HG03060 (cell line): ENCODE measurements at regions not wholly inside any gene's neighbourhood (a gene's known extent, or its start where the extent isn't known, plus 50 kb on each side); places are given as distances from the start of the nearest gene placed in this dataset.

Source experiments
- ATAC-seq: cut with Tn5 transposase; IDR thresholded peaks from one replicate; pipeline ENCODE4 v1.9.1; 2021; ENCODE audit warnings: low read depth, moderate number of reproducible peaks; ENCODE audit not compliant: unreplicated experiment

- no peak for ATAC-seq
Measured at GRCh38 chr18:54766634-54767033, 61.6 kb upstream of the RAB27B start.

- no peak for ATAC-seq
Measured at GRCh38 chr18:54767098-54767497, 61.2 kb upstream of the RAB27B start.

DNA sequence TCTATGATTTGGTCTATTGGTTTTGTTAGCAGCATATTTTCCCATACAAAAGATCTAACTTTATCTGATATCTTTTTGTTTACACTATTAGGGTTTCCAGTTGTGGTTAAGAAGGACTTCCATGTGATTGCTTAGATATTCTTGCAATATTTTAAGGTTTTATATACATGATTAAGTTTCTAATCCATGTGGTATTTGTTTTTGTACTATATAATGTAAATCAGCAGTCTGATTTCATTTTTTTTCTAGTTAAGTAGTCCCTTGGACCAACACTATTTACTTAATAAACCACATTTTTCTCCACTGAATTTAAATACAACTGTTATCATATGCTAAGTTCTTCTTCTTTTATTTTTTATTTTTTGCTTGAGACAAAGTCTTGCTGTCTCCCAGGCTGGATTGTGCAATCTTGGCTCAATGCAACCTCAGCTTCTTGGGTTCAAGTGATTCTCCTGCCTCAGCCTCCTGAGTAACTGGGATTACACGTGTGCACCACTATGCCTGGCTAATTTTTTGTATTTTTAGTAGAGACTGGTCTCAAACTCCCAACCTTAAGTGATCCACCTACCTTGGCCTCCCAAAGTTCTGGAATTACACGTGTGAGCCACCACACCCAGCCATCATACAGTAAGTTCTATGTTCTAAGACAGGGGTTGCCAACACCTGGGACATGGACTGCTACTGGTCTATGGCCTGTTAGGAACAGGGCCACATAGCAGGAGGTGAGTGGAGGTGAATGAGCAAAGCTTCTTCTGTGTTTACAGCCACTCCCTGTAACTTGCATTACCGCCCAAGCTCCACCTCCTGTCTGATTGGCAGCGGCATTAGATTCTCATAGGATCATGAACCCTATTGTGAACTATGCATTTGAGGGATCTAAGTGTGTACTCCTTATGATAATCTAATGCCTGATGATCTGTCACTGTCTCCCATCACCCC is 58.5 kb upstream of the RAB27B start:
- ATAC-seq = no peak

DNA sequence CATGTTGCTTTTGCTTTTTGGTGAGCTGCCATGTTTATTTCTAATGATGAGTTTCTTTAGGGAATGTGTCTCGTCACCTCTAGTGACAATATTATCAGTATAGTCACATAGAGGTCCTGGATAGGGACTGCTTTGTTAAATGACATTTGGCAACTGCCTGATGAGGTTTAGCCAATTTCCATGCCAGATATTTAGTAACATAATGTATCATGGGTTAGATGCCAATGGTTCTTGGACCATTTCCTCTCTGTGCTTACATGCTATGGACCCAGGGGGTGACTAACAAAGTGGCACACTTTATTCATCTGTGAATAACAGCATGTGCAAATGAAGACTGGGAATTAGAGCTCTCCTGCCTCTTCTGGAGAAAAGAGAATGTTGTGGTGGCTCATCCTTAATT is 56.2 kb upstream of the RAB27B start:
- no peak for ATAC-seq

DNA sequence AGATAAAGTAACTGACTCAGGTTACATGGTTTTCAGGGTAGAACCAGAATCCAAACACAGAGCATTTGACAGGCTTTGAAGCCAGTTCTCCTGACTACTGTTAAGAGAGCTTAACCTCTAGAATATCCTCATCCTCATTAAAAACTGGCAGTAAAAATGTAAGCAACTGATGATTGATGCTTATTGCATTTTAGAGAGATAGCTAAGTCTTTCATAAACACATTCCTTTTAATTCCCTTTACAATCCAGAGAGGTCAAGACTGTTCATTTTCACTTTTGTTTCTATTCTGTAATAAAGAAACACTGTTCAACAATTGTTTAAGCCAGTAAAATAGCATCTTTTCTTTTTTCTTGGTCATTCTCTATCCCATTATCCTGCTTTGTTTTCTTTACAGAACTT is 53.9 kb upstream of the RAB27B start:
- no peak for ATAC-seq

DNA sequence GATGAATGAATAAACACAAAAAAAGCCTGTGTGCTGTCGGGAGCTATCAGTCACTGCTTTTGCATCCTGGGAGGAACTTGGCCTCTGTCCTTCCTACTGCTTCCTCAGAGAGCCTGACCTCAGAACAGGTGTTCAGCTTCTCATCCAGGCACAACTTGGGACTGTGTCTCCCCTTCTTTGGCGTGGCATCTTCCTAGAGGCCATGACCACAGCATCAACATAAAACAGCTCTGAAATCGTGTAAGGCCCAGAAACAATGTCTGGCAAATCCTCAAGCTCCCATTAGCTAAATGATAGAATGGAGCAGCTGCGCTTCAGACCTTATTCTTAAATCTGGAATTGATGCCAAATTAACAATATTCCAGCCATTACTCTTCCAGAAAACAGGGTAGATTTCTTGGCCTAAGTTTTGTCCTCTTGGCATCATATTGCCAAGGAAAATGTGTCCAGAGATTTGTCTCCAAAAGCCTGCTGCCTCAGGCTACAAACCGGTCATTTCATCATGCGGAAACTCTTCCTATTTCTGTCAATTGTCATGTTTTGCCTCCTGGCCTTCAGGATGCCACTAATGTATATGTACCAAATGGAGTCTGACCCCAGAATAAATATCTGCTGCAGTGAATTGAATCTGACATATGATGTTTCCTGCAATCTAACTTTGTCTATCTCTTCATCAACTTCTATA is 53.2 kb upstream of the RAB27B start:
- no peak for ATAC-seq

GRCh38 chr18:54775686-54776085 is 52.6 kb upstream of the RAB27B start:
- no peak for ATAC-seq

- peak; percentile 57 for ATAC-seq
Measured at GRCh38 chr18:54776282-54776977, 51.8 kb upstream of the RAB27B start.

- peak; percentile 48 for ATAC-seq
Measured at GRCh38 chr18:54777118-54777791, 51.0 kb upstream of the RAB27B start.

DNA sequence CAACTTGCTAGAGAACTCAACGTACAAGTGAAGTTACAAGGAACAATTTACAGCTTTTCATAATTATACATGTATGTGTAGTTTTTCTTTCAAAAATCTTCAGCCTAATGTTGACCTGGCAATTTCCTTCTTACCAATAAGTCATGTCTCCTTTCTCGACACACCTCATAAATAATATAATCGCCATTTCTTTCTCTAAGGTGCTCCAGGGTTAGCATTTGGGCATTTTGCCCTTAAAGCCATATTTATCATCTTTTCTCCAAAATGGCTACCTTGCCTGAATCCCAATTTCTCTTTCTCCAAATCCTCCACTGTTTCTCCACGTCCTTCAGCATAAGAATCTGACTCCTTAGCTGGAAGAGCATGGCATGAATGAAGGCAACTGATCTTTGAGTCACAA is 50.3 kb upstream of the RAB27B start:
- ATAC-seq = no peak
